Skin epidermis (tissue), 12 donors: ENCODE measurements at regions not wholly inside any gene's neighbourhood (a gene's known extent, or its start where the extent isn't known, plus 50 kb on each side); places are given as distances from the start of the nearest gene placed in this dataset.
"Not testable (repeated sequence)": the region's sequence is repeated elsewhere in the genome, so short reads cannot be mapped to it uniquely, and the experiment has no call there.

ENCODE experiments used
- H3K27ac ChIP-seq, 21 experiments: fragments of 200-600 bp; sonication (generic) in 11 of 21; one replicate each; pipeline ENCODE4 v1.5.0; 2020; ENCODE audit warnings: mild to moderate bottlenecking in 3 of 21, inconsistent platforms in 2 of 21, moderate library complexity in 2 of 21
- H3K4me3 ChIP-seq, 7 experiments: fragments of 200-600 bp; sonication (generic) in 2 of 7; one replicate each; pipeline ENCODE4 v1.5.0; 2020; ENCODE audit warnings: inconsistent platforms in 2 of 7, mild to moderate bottlenecking in 2 of 7, moderate library complexity in 1 of 7

DNA sequence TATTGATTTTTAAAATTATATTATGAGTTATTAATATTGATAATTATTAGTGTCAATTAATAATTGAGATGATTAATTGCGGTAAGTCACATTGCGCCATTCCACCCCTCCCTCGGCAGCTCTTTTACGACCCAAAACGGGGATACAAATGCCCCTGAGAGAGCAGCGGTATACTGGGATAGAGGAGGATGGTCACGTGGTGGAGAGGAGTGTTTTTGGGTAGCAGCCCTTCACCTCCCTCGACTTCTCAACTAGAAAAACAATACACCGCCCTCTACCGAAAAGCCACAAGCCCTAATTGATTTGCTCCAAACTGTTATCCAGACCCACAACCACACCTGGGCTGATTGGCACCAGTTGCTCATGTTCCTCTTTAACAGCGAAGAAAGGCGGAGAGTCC, 71.0 kb downstream of the DAPL1 start:
- not testable (repeated sequence) for H3K4me3 ChIP-seq, H3K27ac ChIP-seq

DNA sequence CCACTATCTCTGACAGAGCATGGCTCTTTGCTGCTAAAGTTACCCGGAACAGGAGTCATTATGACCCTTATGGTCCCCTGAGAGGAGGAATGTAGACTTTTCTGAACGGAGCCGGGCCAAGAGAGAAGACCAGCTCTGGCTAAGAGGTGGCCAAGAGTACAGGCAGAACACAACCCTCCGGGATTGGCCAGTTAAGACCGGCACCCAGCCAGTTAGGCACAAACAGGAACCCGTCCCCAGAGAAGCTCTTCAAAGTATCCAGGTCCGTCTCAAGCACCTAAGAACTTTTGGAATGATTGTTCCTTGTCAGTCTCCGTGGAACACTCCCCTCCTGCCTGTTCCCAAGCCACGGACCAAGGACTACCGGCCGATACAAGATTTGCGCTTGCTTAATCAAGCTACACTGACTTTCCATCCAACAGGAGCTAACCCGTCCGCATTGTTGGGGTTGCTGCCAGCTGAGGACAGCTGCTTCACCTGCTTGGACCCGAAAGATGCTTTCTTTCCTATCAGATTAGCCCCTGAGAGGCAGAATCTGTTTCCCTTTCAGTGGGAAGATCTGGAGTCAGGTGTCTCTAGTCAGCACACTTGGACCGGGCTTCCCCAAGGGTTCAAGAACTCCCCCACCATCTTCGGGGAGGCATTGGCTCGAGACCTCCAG, 72.5 kb downstream of the DAPL1 start:
- not testable (repeated sequence) for H3K27ac ChIP-seq

GRCh38 chr2:158868386-158868785, 73.3 kb downstream of the DAPL1 start:
- H3K4me3 ChIP-seq, H3K27ac ChIP-seq: not testable (repeated sequence)

More for the DNA sequence above, 72.5 kb downstream of the DAPL1 start:
- not testable (repeated sequence) for H3K4me3 ChIP-seq

GRCh38 chr2:158869122-158869521, 74.0 kb downstream of the DAPL1 start:
- not testable (repeated sequence) for H3K4me3 ChIP-seq, H3K27ac ChIP-seq

GRCh38 chr2:158869609-158870008, 74.5 kb downstream of the DAPL1 start:
- H3K4me3 ChIP-seq = not testable (repeated sequence)
- H3K27ac ChIP-seq = peak overlapping the region in 1 of 21 experiments; percentile 30

DNA sequence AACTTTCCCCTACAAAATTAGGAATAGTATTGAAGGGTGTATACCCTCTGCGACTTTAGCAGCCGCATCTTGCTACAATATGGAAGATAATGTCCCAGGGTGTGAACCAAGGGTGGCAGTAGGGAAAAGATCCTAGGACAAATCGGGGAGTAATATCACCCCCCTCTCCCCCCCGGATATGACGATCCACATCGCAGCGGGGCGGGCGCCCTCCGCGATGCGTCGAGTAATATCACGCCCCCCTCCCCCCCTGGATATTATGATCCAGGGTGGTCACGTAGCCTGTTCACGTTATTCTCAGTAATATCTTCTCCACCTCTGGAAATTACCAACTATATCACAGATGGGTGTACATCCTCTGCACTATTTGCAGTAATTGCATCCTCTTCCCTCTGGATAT, 82.9 kb downstream of the DAPL1 start:
- Histone ChIP-seq H3K27ac (no peak overlapping the region), H3K4me3 (no peak overlapping the region)

DNA sequence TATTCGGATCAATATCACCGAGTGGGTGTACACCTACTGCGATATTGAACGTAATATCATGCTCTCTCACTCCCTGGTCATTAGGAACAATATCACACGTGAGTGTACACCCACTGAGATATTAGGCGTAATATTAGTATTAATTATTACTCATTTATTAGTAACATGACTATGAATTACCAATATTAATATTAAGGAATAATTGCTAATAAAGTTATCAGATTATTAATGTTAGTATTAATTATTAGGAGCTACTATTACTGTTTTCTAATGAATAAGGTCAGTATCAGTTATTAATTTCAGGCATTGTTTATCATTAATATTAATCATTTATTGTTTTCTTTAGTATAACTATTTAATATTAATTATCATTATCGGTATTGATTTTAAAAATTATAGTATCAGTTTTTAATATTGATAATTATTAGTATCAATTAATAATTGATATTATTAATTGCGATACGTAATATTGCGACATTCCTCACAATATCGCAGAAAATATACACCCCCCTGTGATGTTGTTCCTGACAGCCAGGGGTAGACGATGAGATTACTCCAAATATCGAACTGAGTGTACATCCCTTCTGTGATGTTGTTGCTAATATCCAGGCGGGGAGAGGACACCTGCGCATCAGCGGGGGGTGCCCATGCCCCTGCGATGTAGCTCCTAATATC, 84.2 kb downstream of the DAPL1 start:
- Histone ChIP-seq H3K27ac (no peak overlapping the region), H3K4me3 (no peak overlapping the region)

- Histone ChIP-seq H3K27ac (no peak overlapping the region), H3K4me3 (no peak overlapping the region)
Observed at GRCh38 chr2:158882297-158882696, 86.1 kb upstream of the TANC1 start.

DNA sequence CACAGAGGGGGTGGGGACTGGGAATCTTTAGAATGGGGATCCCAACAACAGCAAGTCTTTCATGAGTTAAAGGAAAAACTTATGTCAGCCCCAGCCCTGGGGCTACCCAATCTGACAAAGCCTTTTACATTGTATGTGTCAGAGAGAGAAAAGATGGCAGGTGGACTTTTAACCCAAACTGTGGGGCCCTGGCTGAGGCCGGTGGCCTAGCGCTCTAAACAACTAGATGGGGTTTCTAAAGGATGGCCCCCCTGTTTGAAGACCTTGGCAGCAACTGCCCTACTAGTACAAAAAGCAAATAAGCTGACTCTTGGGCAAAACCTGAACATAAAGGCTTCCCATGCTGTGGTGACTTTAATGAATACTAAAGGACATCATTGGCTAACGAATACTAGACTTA, 83.9 kb upstream of the TANC1 start:
- H3K4me3 ChIP-seq = not testable (repeated sequence)
- peak overlapping the region in 1 of 21 experiments; percentile 54 for H3K27ac ChIP-seq

GRCh38 chr2:158885018-158885678, 83.3 kb upstream of the TANC1 start:
- H3K27ac ChIP-seq = peak overlapping the region in 2 of 21 experiments; percentile 40 to 65
- not testable (repeated sequence) for H3K4me3 ChIP-seq

GRCh38 chr2:158885679-158886050, 82.8 kb upstream of the TANC1 start:
- peak overlapping the region in 7 of 21 experiments; percentile 31 to 65 (median 42) for H3K27ac ChIP-seq
- not testable (repeated sequence) for H3K4me3 ChIP-seq

- Histone ChIP-seq H3K27ac (no peak overlapping the region), H3K4me3 (no peak overlapping the region)
Observed at GRCh38 chr2:158889135-158889853, 79.1 kb upstream of the TANC1 start.

- Histone ChIP-seq H3K27ac (no peak overlapping the region), H3K4me3 (no peak overlapping the region)
Observed at GRCh38 chr2:158890296-158890905, 78.0 kb upstream of the TANC1 start.

- Histone ChIP-seq H3K27ac (peak overlapping the region in 18 of 21 experiments; percentile 22 to 90 (median 73)), H3K4me3 (no peak overlapping the region)
Observed at GRCh38 chr2:158893026-158893425, 75.4 kb upstream of the TANC1 start.

DNA sequence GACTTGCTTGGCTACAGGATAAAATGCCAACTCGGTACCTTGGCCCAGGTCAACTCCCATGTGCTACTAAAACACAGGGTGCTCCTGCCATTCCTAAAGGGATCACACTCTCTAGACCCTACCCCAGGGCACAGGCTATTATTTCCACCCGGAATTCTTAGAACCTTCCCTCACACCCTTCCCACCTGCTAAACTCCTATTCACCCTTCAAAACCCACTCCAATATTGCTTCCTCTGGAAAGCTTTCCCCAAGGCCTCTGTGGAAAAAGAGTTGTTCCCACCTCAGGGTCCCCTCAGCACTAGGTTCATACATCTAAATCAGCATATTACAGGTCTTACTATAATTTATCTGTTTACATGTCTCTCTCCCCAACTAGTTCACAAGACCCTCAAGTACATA, 75.0 kb upstream of the TANC1 start:
- H3K27ac ChIP-seq = peak overlapping the region in 19 of 21 experiments; percentile 5 to 90 (median 71)

GRCh38 chr2:158894078-158894477, 74.4 kb upstream of the TANC1 start:
- Histone ChIP-seq H3K27ac (peak overlapping the region in 13 of 21 experiments; percentile 48 to 90 (median 75)), H3K4me3 (no peak overlapping the region)

More for the DNA sequence above, 75.0 kb upstream of the TANC1 start:
- no peak overlapping the region for H3K4me3 ChIP-seq

DNA sequence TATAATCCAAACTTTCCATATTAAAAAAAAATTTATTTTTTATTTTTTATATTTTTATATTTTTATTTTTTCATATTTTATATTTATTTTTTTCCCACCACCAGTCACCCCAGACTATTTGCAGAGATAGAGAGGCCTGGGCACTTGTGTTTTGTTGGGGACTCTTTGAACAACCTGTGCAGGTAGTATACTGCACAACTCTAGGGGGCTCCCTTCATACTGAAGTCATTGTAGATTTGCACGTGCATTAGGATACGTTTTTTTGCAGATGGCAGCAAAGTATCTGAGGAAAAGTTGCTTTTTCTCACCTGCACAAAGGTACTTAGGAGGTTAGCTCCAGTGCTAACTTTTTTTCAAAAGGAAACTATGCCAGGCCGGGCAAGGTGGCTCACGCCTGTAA, 73.9 kb upstream of the TANC1 start:
- Histone ChIP-seq H3K27ac (peak overlapping the region in 6 of 21 experiments; percentile 30 to 90 (median 73)), H3K4me3 (no peak overlapping the region)

GRCh38 chr2:158900345-158900744, 68.1 kb upstream of the TANC1 start:
- Histone ChIP-seq H3K27ac (no peak overlapping the region), H3K4me3 (no peak overlapping the region)

DNA sequence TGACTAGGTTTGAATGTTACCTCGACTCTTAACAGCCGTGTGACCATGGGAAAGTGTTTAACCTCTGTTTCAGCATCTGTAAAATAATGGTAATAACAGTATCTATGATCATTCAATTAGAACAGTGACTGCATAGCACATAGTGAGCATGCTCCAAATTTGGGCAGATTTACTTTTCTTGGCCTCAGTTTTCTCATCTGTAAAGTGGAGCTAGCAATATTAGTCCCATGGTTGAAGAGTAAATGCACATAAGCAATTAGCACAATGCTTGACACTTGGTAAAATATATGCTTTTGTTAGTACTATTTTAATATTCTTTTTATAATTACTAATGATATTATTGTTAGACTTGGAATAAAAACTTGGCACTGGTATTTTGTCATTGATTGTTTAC, 66.4 kb upstream of the TANC1 start:
- H3K27ac ChIP-seq = no peak overlapping the region

More for the DNA sequence above, 66.4 kb upstream of the TANC1 start:
- no peak overlapping the region for H3K4me3 ChIP-seq
